GM18868 (cell line): ENCODE measurements at regions not wholly inside any gene's neighbourhood (a gene's known extent, or its start where the extent isn't known, plus 50 kb on each side); places are given as distances from the start of the nearest gene placed in this dataset.

Experiments used
- ATAC-seq: cut with Tn5 transposase; IDR thresholded peaks from one replicate; pipeline ENCODE4 v1.9.1; 2021; ENCODE audit warnings: mild to moderate bottlenecking, moderate library complexity; ENCODE audit not compliant: unreplicated experiment

DNA sequence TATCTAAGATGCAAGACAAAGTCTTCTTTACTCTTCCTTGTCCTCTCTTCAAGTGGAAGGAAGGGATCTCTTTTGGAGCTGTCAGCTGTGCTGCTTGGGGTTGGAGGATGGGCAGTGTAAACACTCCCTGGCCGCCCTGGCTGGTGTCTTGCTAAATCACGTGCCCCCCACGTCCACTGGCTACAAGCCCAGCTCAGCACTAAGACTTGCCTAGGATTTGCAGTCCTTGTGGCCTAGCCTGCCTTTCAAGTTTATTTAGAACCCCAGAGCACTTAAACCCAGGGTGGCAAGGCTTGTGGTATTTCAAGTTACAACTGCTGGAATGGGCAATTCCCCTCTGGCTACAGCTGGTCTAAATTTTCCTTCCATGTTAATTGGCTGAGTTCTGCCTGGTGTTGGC, 272.4 kb upstream of the MYO3A start:
- ATAC-seq, result no peak

DNA sequence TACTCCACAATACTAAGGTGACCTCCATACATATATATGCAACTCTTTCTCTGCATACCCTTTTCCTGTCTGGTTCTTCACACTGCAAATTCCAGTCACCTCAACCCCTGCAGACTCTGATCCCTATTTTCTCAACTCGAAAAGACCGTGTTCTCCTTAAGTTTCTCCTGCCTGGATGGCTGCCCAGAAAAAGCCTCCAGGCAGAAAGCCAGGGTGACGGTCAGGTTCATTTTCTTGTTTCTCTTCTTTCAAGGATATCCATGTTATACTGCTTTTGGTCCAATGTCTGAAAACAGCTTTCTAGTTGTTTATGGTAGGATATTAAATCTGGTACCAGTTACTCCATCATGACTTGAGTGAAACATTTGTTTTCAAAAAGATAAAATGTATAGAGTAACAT, 267.8 kb upstream of the MYO3A start:
- ATAC-seq, result no peak

DNA sequence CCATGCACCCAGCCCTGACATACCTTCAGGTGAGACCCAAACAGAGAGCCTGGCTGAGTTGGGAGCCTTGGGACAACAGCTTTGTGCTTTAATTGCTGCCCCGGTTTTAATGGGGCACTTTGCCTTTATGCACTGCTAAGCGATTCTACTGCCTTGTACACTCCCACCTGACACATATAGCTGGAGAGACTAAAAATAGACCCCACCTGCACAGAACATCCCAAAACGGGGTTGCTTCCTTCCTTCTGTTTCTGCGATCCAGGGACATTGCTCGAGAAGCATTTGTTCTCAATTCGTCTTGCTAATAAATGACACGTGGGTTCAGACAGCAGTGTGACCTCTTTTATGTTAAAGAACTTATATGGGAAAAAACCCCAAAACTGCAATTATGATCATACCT, 258.8 kb upstream of the MYO3A start:
- no peak for ATAC-seq

DNA sequence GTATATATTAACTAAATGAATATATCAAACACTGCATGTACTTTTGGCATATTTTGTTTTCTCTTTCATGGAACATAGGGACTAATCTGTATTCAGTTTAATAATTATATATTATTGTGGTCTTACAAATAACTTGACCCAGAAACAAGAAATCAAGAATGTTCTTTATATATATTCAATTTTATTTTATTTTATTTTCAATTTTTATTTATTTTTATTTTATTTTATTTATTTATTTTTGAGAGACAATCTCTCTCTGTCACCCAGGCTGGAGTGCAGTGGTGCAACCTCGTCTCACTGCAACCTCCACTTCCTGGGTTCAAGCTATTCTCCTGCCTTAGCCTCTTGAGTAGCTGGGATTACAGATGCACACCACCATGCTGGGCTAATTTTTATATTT, 258.4 kb upstream of the MYO3A start:
- no peak for ATAC-seq

GRCh38 chr10:25678220-25678619, 255.8 kb upstream of the MYO3A start:
- ATAC-seq, result no peak

DNA sequence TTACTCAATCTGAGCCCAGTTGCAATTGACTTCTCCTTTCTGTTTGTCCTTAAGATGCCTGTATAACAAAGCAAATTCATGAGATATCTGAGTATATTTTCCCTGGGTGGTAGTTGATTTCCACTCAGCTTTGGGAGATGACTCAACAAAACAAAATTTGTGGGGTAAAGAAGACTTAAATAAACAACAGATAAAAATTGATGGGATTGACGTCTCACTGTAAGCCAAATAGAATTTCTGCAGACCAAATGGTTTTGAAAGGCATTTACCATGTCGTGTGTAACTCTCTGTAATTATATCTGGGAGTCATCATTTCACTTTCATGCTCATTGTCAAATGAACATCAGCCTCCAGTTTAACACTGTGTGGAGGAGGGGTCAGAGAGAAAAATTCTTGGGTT, 255.4 kb upstream of the MYO3A start:
- ATAC-seq, result no peak

GRCh38 chr10:25682203-25682851, 251.7 kb upstream of the MYO3A start:
- no peak for ATAC-seq

DNA sequence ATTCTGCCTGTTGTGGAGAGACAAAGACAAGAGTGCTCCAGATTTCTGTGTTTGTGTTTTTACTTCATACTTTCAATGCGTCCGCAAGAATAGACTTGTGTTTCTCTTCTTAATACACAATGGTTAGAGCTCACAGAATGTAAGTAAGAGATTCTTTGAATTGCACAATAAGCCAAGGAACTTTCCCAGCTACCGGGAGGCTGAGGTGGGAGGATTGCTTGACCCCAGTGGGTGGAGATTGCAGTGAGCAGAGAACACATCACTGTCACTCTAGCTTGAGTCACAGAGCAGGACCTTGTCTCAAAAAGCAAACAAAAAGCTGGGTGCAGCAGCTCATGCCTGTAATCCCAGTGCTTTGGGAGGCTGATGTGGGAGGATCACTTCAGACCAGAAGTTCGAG, 250.7 kb upstream of the MYO3A start:
- ATAC-seq, result no peak

DNA sequence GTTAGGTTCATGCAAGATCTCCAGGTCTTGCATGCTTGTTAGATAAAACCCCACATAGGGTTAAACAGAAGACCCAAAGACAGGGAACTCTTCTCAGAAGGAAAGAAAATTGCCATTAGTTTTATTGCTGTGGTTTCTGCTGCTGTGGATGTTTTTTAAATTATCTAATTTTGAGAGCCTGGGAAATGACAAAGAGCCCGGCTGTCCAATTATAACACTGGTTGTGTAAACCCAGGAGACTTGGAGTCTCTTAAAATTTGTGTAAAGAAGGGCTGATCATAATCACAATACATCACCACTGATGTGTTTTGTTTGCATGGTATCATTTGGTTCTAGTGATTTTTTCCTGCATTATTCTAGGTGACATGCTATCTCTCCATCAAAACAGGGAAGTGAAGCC, 246.5 kb upstream of the MYO3A start:
- no peak for ATAC-seq

GRCh38 chr10:25689346-25690100, 244.5 kb upstream of the MYO3A start:
- ATAC-seq, result no peak

GRCh38 chr10:25692761-25693160, 241.3 kb upstream of the MYO3A start:
- ATAC-seq, result no peak

DNA sequence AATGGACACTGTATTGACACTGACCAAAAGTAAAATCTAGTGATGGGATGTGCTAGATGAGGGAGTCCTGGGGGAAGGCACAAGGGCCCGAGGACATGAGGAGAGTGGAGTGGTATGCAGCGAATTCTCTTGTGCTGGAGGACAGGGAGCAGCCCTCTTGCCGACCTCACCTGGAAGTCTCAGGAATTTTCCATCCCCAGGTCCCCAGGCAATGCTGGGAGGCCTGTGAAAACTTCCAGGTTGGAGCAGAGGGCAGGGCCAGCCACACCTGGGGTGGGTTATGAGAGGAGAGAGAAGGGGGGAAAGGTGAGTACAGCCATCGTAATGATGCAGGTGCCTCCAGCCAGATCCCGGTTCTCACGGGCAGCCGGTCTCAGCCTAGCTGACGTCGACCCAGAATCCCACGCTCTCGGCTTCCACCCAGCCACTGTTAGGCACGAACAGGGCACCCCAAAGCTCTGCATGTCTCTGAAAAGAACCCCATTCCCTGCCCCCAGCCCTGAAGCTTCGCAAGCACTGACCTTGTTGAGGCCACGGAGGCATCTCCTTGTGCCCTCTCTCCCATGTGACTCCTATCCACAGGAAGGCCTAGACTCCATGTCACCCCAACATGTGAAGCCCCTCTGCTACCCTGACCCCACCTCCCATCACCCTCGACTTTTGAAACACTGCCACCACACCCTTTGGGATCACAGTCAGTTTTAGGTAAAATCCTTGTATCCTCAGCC, 239.7 kb upstream of the MYO3A start:
- no peak for ATAC-seq

GRCh38 chr10:25694971-25695370, 239.1 kb upstream of the MYO3A start:
- ATAC-seq, result no peak

- no peak for ATAC-seq
Measured at GRCh38 chr10:25695586-25695985, 238.4 kb upstream of the MYO3A start.

DNA sequence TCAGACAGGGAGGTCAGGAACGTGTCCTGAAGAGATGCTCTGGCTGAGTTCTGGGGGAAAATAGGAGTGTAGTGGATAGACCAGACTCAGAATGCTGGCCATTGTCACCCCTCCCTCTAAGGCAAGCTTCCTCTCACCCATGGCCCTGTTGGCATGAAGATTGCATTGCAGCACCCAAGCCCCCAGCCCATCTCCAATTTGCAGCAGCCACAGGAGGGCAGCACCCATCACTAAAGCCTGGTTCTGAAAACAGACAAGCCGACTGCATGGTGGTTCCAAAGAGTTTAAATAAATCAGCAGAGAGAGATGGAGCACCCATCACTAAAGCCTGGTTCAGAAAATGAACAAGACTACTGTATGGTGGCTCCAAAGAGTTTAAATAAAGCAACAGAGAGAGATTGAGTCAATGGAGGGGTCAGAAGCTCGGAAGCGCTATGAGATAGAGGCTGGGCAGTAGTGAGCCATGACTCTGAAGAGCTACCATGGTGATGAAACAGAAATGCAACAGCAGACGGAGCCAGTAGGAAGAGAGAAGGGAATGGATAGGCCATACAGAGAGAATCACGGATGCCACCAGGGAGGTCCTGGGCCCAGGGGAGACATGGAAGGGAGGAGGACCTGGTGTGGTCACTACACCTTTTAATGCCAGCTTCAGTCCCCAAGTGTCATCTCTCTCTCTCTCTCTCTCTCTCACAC, 237.9 kb upstream of the MYO3A start:
- ATAC-seq, result no peak

DNA sequence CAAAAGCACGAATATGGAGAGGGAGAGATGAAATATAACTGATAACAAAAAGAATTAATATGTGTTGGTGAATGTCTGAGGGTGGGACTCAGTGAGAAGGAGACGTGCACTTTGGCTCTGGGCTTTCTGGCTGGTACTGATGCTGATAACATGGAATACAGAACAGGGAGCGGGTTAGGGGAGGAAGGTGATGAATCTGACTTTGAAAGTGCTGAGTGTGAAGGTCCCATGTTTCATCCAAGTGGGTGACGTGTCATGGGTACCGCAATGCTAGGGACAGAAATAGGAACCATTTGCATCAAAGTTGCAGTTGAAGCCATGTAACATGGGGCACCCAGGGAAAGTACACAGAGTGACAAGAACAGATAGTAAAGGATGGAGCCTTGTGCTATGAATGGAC, 236.6 kb upstream of the MYO3A start:
- no peak for ATAC-seq

DNA sequence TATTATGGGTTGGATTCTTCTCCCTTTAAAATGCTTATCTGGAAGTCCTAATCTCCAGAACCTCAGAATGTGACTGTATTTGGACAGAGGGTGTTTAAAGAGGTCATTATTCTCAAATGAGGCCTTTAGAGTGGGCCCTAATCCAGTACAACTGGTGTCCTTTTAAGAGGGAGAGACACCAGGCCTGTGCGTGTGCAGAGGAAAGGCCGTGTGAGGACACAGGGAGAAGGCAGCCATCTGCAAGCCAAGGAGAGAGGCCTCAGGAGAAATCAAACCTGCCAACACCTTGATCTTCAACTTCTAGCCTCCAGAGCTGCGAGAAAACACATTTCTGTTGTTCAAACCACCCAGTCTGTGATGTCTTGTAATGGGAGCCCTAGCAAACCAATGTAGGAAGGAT, 235.4 kb upstream of the MYO3A start:
- ATAC-seq, result no peak

GRCh38 chr10:25699631-25700030, 234.4 kb upstream of the MYO3A start:
- no peak for ATAC-seq

DNA sequence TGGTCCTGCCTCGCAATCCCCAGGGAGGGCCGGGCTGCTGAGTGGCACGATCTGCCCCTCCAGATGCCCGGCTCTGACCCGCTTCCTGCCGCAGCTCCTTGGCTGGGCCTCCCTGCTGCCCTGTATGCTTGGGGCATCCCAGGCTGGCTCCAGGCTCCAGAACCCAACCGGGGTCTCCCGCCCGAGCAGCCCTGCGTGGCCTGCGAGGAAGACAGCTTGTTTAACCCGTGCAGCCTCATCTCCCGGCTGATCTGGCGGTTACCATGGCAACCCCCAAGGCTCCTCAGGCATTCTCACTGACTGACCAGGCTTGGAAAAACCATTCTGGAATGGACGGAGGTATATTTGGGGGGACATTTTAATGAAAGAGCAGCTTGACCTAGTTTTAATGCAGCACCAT, 232.4 kb upstream of the MYO3A start:
- ATAC-seq, result no peak

GRCh38 chr10:25704622-25705021, 229.4 kb upstream of the MYO3A start:
- no peak for ATAC-seq

DNA sequence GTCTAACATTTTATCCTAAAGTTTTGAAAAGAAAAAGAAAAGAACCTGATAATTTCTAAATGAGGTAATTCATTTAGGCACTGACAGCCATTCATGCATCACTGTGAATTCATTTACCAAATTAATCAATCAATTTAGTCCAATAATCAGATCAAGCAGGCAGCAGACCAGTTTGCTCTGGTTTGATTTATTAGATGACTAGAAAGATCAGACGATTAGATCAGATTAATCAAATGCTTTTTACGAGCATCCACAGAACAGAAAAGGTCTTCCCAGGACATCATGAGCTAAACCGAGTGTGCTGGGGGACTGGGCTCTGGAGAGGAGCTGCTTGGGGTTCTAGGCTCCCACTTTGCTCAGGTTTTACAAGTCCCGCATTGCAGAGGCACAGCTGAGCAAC, 226.5 kb upstream of the MYO3A start:
- no peak for ATAC-seq
